Osteoblast (primary cell): ENCODE measurements at regions not wholly inside any gene's neighbourhood (a gene's known extent, or its start where the extent isn't known, plus 50 kb on each side); places are given as distances from the start of the nearest gene placed in this dataset.

Experiments used
- DNase-seq: peaks from one replicate; pipeline ENCODE4 v3.0.0; 2011; ENCODE audit warnings: low spot score, mixed read lengths; ENCODE audit not compliant: insufficient read length; ENCODE audit errors: missing footprints
- H2AFZ ChIP-seq: 2 replicates; pipeline ENCODE4 v1.6.0; 2011; ENCODE audit warnings: mild to moderate bottlenecking, low read length
- H3K27ac ChIP-seq: 2 replicates; pipeline ENCODE4 v1.5.1; 2011; ENCODE audit warnings: mild to moderate bottlenecking, low read depth, low read length, moderate library complexity
- H3K27me3 ChIP-seq: 2 replicates; pipeline ENCODE4 v1.6.0; 2012; ENCODE audit warnings: mild to moderate bottlenecking, control low read depth, inconsistent platforms, low read length, moderate library complexity; ENCODE audit not compliant: insufficient read depth
- H3K36me3 ChIP-seq: 2 replicates; pipeline ENCODE4 v1.5.1; 2011; ENCODE audit warnings: mild to moderate bottlenecking, low read length, control low read depth, moderate library complexity; ENCODE audit not compliant: insufficient read depth
- H3K4me1 ChIP-seq: 2 replicates; pipeline ENCODE4 v1.5.1; 2011; ENCODE audit warnings: mild to moderate bottlenecking, low read length, control low read depth, moderate library complexity; ENCODE audit not compliant: insufficient read depth
- H3K4me2 ChIP-seq: 2 replicates; pipeline ENCODE4 v1.6.0; 2011; ENCODE audit warnings: mild to moderate bottlenecking, low read length; ENCODE audit not compliant: insufficient read depth
- H3K4me3 ChIP-seq: fragments of 200-600 bp; sonication (generic); 3 replicates; pipeline ENCODE4 v1.5.1; 2012; ENCODE audit warnings: mild to moderate bottlenecking, low read length, inconsistent platforms; ENCODE audit not compliant: insufficient read depth
- H3K79me2 ChIP-seq: 2 replicates; pipeline ENCODE4 v1.6.0; 2012; ENCODE audit warnings: mild to moderate bottlenecking, low read length, control low read depth, inconsistent platforms; ENCODE audit not compliant: insufficient read depth
- H3K9me3 ChIP-seq: 2 replicates; pipeline ENCODE4 v1.5.1; 2011; ENCODE audit warnings: low read depth, low read length, control low read depth
- H4K20me1 ChIP-seq: 2 replicates; pipeline ENCODE4 v1.6.0; 2012; ENCODE audit warnings: mild to moderate bottlenecking, low read length, control low read depth; ENCODE audit not compliant: insufficient read depth
- CTCF ChIP-seq: IDR thresholded peaks from 2 replicates; pipeline ENCODE4 v1.5.1; 2011; ENCODE audit warnings: mild to moderate bottlenecking, low read depth, low read length, moderate library complexity; ENCODE audit errors: extremely low read depth

- Histone ChIP-seq H3K4me2 (no peak overlapping the region), H3K9me3 (no peaks in the 10 kb centered on the region), H3K27ac (no peak overlapping the region), H3K79me2 (no peaks in the 10 kb centered on the region), H2AFZ (peak overlapping the region; percentile 21), H4K20me1 (no peaks in the 10 kb centered on the region), H3K27me3 (no peaks in the 10 kb centered on the region), H3K4me3 (no peak overlapping the region), H3K4me1 (no peaks in the 10 kb centered on the region), H3K36me3 (no peaks in the 10 kb centered on the region)
- no peak for TF ChIP-seq CTCF
- DNase-seq, result no peak
These were observed 79.0 kb upstream of the PRKD1 start for GRCh38 chr14:30006695-30007094.

GRCh38 chr14:30015489-30015888 lies 87.8 kb upstream of the PRKD1 start:
- Histone ChIP-seq H3K36me3 (no peaks in the 10 kb centered on the region), H3K4me2 (no peak overlapping the region), H4K20me1 (no peaks in the 10 kb centered on the region), H3K27ac (peak overlapping the region; percentile 42), H3K79me2 (no peaks in the 10 kb centered on the region), H3K4me1 (peaks cover 12% of the 10 kb centered on the region), H3K4me3 (no peak overlapping the region), H2AFZ (no peak overlapping the region), H3K27me3 (no peaks in the 10 kb centered on the region), H3K9me3 (no peaks in the 10 kb centered on the region)
- no peak for DNase-seq
- no peak for TF ChIP-seq CTCF

GRCh38 chr14:30016002-30016401 lies 88.4 kb upstream of the PRKD1 start:
- Histone ChIP-seq H3K36me3 (no peaks in the 10 kb centered on the region), H2AFZ (no peak overlapping the region), H3K9me3 (no peaks in the 10 kb centered on the region), H3K4me2 (no peak overlapping the region), H3K27ac (peak overlapping the region; percentile 42), H3K4me3 (no peak overlapping the region), H3K27me3 (no peaks in the 10 kb centered on the region), H3K79me2 (no peaks in the 10 kb centered on the region), H4K20me1 (no peaks in the 10 kb centered on the region), H3K4me1 (peaks cover 12% of the 10 kb centered on the region)
- no peak for TF ChIP-seq CTCF
- no peak for DNase-seq

- TF ChIP-seq CTCF, result no peak
- Histone ChIP-seq H3K27me3 (no peaks in the 10 kb centered on the region), H2AFZ (no peak overlapping the region), H3K27ac (no peak overlapping the region), H3K79me2 (no peaks in the 10 kb centered on the region), H3K4me3 (no peak overlapping the region), H3K4me2 (no peak overlapping the region), H3K9me3 (no peaks in the 10 kb centered on the region), H3K4me1 (peaks cover 12% of the 10 kb centered on the region), H3K36me3 (no peaks in the 10 kb centered on the region), H4K20me1 (no peaks in the 10 kb centered on the region)
- no peak for DNase-seq
These were observed 89.8 kb upstream of the PRKD1 start for GRCh38 chr14:30017370-30017993.
